Mesothelial cell of epicardium (in vitro differentiated cells): ENCODE measurements at regions not wholly inside any gene's neighbourhood (a gene's known extent, or its start where the extent isn't known, plus 50 kb on each side); places are given as distances from the start of the nearest gene placed in this dataset.

Source experiments
- DNase-seq, 2 experiments: peaks; one replicate each; pipeline ENCODE4 v3.0.0; 2021; ENCODE audit warnings: low spot score in 2 of 2; ENCODE audit not compliant: unreplicated experiment in 2 of 2
- H3K27ac Mint-ChIP-seq: 2 replicates; pipeline ENCODE4 v1.8.0; 2021; ENCODE audit warnings: mixed read lengths
- H3K27me3 Mint-ChIP-seq: 2 replicates; pipeline ENCODE4 v1.8.0; 2021; ENCODE audit warnings: low read depth, mixed read lengths
- H3K36me3 Mint-ChIP-seq: 2 replicates; pipeline ENCODE4 v1.8.0; 2021; ENCODE audit warnings: mixed read lengths
- H3K4me1 Mint-ChIP-seq: 2 replicates; pipeline ENCODE4 v1.8.0; 2021; ENCODE audit warnings: mixed read lengths
- H3K4me3 Mint-ChIP-seq: 2 replicates; pipeline ENCODE4 v1.8.0; 2021; ENCODE audit warnings: mild to moderate bottlenecking, moderate library complexity, mixed read lengths
- H3K9me3 Mint-ChIP-seq: 2 replicates; pipeline ENCODE4 v1.8.0; 2021; ENCODE audit warnings: mixed read lengths
- CTCF ChIP-seq: fragments of 200-600 bp; sonication (generic); IDR thresholded peaks from one replicate; pipeline ENCODE4 v1.5.0; 2021; ENCODE audit warnings: antibody characterized with exemption; ENCODE audit not compliant: unreplicated experiment

GRCh38 chr11:26847459-26847858 is 125.6 kb upstream of the SLC5A12 start:
- Mint-ChIP-seq H3K27ac (no peak overlapping the region), H3K4me3 (no peak overlapping the region), H3K27me3 (no peaks in the 10 kb centered on the region), H3K4me1 (peaks cover 23% of the 10 kb centered on the region), H3K9me3 (peaks cover 4% of the 10 kb centered on the region), H3K36me3 (no peaks in the 10 kb centered on the region)
- no peak for TF ChIP-seq CTCF
- no peak for DNase-seq

- H3K4me1 Mint-ChIP-seq: peaks cover 18% of the 10 kb centered on the region
- no peak for TF ChIP-seq CTCF
- DNase-seq: no peak
Observed at GRCh38 chr11:26847977-26848376, 126.1 kb upstream of the SLC5A12 start.

GRCh38 chr11:26849036-26849435 is 127.2 kb upstream of the SLC5A12 start:
- Mint-ChIP-seq H3K27ac (no peak overlapping the region), H3K36me3 (no peaks in the 10 kb centered on the region), H3K4me1 (peaks cover 14% of the 10 kb centered on the region), H3K27me3 (no peaks in the 10 kb centered on the region), H3K9me3 (peaks cover 2% of the 10 kb centered on the region), H3K4me3 (no peak overlapping the region)
- no peak for DNase-seq
- no peak for TF ChIP-seq CTCF

More at GRCh38 chr11:26847977-26848376, 126.1 kb upstream of the SLC5A12 start:
- Mint-ChIP-seq H3K9me3 (peaks cover 4% of the 10 kb centered on the region), H3K4me3 (no peak overlapping the region), H3K27ac (no peak overlapping the region), H3K36me3 (no peaks in the 10 kb centered on the region), H3K27me3 (no peaks in the 10 kb centered on the region)

GRCh38 chr11:26851291-26851690 is 129.4 kb upstream of the SLC5A12 start:
- Mint-ChIP-seq H3K4me3 (no peak overlapping the region), H3K4me1 (peaks cover 14% of the 10 kb centered on the region), H3K27me3 (no peaks in the 10 kb centered on the region), H3K9me3 (no peaks in the 10 kb centered on the region), H3K27ac (no peak overlapping the region), H3K36me3 (no peaks in the 10 kb centered on the region)
- TF ChIP-seq CTCF: no peak
- no peak for DNase-seq

- Mint-ChIP-seq H3K27ac (no peak overlapping the region), H3K27me3 (no peaks in the 10 kb centered on the region), H3K4me1 (peaks cover 14% of the 10 kb centered on the region), H3K36me3 (no peaks in the 10 kb centered on the region), H3K4me3 (no peak overlapping the region), H3K9me3 (no peaks in the 10 kb centered on the region)
- no peak for DNase-seq
- TF ChIP-seq CTCF: no peak
Observed at GRCh38 chr11:26851696-26852095, 129.8 kb upstream of the SLC5A12 start.

- DNase-seq: no peak
- no peak overlapping the region for H3K27ac Mint-ChIP-seq
- no peaks in the 10 kb centered on the region for H3K9me3 Mint-ChIP-seq
- TF ChIP-seq CTCF: no peak
- no peaks in the 10 kb centered on the region for H3K27me3 Mint-ChIP-seq
- H3K4me3 Mint-ChIP-seq: no peak overlapping the region
- no peaks in the 10 kb centered on the region for H3K36me3 Mint-ChIP-seq
- no peaks in the 10 kb centered on the region for H3K4me1 Mint-ChIP-seq
Observed at GRCh38 chr11:26858098-26858497, 135.8 kb upstream of the FIBIN start.
